ENCODE measurements at regions not wholly inside any gene's neighbourhood (a gene's known extent, or its start where the extent isn't known, plus 50 kb on each side); places are given as distances from the start of the nearest gene placed in this dataset.

DNA sequence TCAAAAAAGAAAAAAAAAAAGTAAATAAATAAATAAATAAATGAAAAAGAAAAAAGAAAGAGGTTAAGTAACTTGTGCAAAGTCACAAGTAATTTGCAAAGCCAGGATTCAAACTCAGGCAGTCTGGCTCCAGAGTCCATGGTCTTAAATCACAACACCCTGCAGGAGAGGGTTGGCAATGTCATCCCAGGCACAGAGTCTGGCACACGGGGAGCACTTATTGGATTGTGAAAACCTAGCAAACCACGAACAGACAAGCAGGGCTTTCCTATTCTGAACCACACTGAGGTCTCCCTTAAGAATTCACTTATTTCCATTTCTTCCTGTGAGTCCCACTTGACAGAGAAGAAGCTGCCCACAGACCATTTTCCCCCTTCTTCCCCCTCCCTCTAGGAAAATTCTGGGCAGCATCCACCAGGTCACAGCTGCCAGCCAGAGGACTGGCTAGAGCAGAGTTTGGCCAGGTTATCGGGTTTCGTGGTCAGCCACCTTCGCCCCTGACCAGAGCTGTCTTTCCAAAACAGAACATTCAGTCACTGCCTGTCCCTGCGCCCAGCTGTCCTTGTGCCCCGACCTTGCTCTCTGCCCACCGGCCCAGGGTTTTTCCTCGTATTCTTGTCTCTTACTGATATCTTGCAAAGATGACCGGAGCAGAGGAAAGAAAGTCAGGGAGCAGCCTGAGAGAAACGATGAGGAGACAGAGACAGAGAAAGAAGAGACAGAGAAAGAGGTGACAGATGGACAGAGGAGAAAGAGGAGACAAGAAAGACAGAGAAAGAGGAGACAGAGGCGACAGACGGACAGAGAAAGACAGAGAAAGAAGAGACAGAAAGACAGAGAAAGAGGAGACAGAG is 106.4 kb upstream of the PTPN1 start:
- no peak for TF ChIP-seq CREB1 (CRISPR knock-in tag; IDR thresholded peaks at IDR 0.05)
- no peak for TF ChIP-seq CDX4 (CRISPR knock-in tag; IDR thresholded peaks at IDR 0.05; ENCODE audit: borderline replicate concordance)
- TF ChIP-seq ZNF512 (CRISPR knock-in tag; IDR thresholded peaks at IDR 0.05; ENCODE audit: borderline replicate concordance), result no peak
- TF ChIP-seq ZNF281 (CRISPR knock-in tag; IDR thresholded peaks at IDR 0.05), result no peak
- TF ChIP-seq CTCF (IDR thresholded peaks at IDR 0.05), result no peak
- TF ChIP-seq ZBTB21 (CRISPR knock-in tag; IDR thresholded peaks at IDR 0.05; ENCODE audit: borderline replicate concordance), result no peak
- no peak for TF ChIP-seq ATF6 (CRISPR knock-in tag; IDR thresholded peaks at IDR 0.05)
- no peak for TF ChIP-seq RELA (CRISPR knock-in tag; IDR thresholded peaks at IDR 0.05; ENCODE audit: borderline replicate concordance)
- no peak for TF ChIP-seq E2F4 (CRISPR knock-in tag; IDR thresholded peaks at IDR 0.05; ENCODE audit: borderline replicate concordance, low read depth)
- TF ChIP-seq, protein P1, sequence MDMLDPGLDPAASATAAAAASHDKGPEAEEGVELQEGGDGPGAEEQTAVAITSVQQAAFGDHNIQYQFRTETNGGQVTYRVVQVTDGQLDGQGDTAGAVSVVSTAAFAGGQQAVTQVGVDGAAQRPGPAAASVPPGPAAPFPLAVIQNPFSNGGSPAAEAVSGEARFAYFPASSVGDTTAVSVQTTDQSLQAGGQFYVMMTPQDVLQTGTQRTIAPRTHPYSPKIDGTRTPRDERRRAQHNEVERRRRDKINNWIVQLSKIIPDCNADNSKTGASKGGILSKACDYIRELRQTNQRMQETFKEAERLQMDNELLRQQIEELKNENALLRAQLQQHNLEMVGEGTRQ (CRISPR knock-in tag; IDR thresholded peaks at IDR 0.05), result no peak
- no peak for TF ChIP-seq NR1H2 (CRISPR knock-in tag; IDR thresholded peaks at IDR 0.05)
- TF ChIP-seq IRF2 (CRISPR knock-in tag; IDR thresholded peaks at IDR 0.05; ENCODE audit: borderline replicate concordance, low read depth), result no peak

Data from WTC11 (cell line).